ENCODE measurements at regions not wholly inside any gene's neighbourhood (a gene's known extent, or its start where the extent isn't known, plus 50 kb on each side); places are given as distances from the start of the nearest gene placed in this dataset.

DNA sequence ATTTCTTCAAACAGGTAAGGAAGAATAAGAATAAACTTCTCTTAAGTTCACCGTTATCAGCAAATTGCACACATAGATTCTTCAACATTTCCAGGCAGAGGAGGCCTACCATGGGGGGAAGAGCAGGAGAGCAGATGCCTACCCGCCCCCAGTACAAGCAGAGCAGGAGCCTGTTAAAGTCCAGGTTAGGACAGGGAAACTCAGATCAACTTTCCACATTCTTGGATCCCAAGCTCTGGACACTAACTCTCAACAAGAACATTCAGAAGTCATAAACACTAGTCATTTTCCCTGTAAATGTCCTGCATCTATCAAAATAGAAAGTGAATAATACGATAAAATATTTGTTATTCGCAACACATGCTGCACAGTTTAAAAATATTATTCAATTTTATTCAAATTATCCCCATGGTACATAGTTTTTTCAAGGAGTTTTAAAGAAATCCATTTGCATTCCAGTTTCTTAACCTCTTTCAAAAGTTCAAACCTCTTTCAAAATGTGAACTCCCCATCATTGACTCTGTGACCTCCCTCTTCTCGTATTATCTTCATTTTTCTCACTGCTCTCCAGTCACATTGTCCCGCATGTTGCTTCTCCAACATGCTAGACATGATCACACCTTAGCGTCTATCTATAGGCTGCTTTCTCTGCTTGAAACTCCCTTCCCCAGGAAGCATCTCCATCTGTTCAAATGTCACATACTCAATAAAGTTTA, 185.2 kb upstream of the NEIL3 start:
- H3K36me3 Mint-ChIP-seq (ENCODE audit: insufficient read depth, unreplicated experiment), result no peaks in the 10 kb centered on the region
- Histone ChIP-seq H3K4me1 (no peaks in the 10 kb centered on the region), H3K4me3 (ENCODE audit: low read depth, low read length) (no peak overlapping the region), H3K9me3 (no peaks in the 10 kb centered on the region), H3K27me3 (replicated peaks; ENCODE audit: control insufficient read depth, insufficient read depth, low read length) (no peaks in the 10 kb centered on the region), H3K36me3 (ENCODE audit: control insufficient read depth, insufficient read depth, low read length) (no peaks in the 10 kb centered on the region)
- no peaks in the 10 kb centered on the region for H3K9me3 Mint-ChIP-seq (ENCODE audit: unreplicated experiment)
- no peak for DNase-seq
- no peak for TF ChIP-seq CTCF (IDR thresholded peaks at IDR 0.05; ENCODE audit: insufficient read depth in 1 of 2, low read depth in 1 of 2, low read length in 1 of 2, severe bottlenecking in 1 of 2, unreplicated experiment in 1 of 2)
- ChIA-PET POLR2A (no interaction called here), CTCF (no interaction called here)
- no peak overlapping the region for H3K27ac Mint-ChIP-seq (ENCODE audit: unreplicated experiment)
- H3K4me3 Mint-ChIP-seq (ENCODE audit: unreplicated experiment), result no peak overlapping the region
- no TSS peak for BruUV-seq (replicated peaks)
- no peaks in the 10 kb centered on the region for H3K4me1 Mint-ChIP-seq (ENCODE audit: low read depth, unreplicated experiment)
- H3K27me3 Mint-ChIP-seq (ENCODE audit: insufficient read depth, unreplicated experiment), result peaks cover 2% of the 10 kb centered on the region
- intact Hi-C loops (cut with micrococcal nuclease; ENCODE audit: unreplicated experiment), result no loop called here

- ChIA-PET CTCF (no interaction called here), POLR2A (no interaction called here)
- H3K4me1 ChIP-seq, result no peaks in the 10 kb centered on the region
- H3K4me3 ChIP-seq (ENCODE audit: low read depth, low read length), result no peak overlapping the region
- H3K36me3 Mint-ChIP-seq (ENCODE audit: insufficient read depth, unreplicated experiment), result no peaks in the 10 kb centered on the region
- no peak for TF ChIP-seq CTCF (IDR thresholded peaks at IDR 0.05; ENCODE audit: insufficient read depth in 1 of 2, low read depth in 1 of 2, low read length in 1 of 2, severe bottlenecking in 1 of 2, unreplicated experiment in 1 of 2)
- no peak for DNase-seq
- intact Hi-C loops (cut with micrococcal nuclease; ENCODE audit: unreplicated experiment), result no loop called here
- no peaks in the 10 kb centered on the region for H3K27me3 ChIP-seq (replicated peaks; ENCODE audit: control insufficient read depth, insufficient read depth, low read length)
- H3K27me3 Mint-ChIP-seq (ENCODE audit: insufficient read depth, unreplicated experiment), result peaks cover 2% of the 10 kb centered on the region
- no peaks in the 10 kb centered on the region for H3K4me1 Mint-ChIP-seq (ENCODE audit: low read depth, unreplicated experiment)
- no peaks in the 10 kb centered on the region for H3K9me3 Mint-ChIP-seq (ENCODE audit: unreplicated experiment)
- H3K4me3 Mint-ChIP-seq (ENCODE audit: unreplicated experiment), result no peak overlapping the region
- H3K27ac Mint-ChIP-seq (ENCODE audit: unreplicated experiment), result no peak overlapping the region
- no TSS peak for BruUV-seq (replicated peaks)
- no peaks in the 10 kb centered on the region for H3K9me3 ChIP-seq
- no peaks in the 10 kb centered on the region for H3K36me3 ChIP-seq (ENCODE audit: control insufficient read depth, insufficient read depth, low read length)
Measured at GRCh38 chr4:177125656-177126055, 184.0 kb upstream of the NEIL3 start.

DNA sequence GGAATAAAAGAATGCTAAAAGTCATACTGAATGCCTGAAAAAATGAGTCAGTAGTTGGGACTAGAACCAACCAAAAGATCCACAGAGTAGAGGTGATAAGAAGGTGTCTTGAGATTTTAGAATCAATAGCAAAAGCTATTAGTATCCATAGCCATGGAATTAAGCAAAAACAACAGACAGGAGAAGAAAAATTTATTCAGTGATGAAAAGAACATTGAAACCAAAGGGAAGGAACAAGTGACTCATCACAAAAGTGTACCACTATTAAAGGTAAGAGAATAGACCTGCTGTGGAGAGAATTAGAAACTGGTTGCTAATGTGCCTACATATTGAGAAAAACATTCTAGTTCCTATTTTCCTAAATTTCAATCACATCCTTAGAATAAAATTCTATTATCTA, 182.0 kb upstream of the NEIL3 start:
- intact Hi-C loops (cut with micrococcal nuclease; ENCODE audit: unreplicated experiment), result no loop called here
- Histone ChIP-seq H3K27me3 (replicated peaks; ENCODE audit: control insufficient read depth, insufficient read depth, low read length) (no peaks in the 10 kb centered on the region), H3K4me1 (no peaks in the 10 kb centered on the region), H3K4me3 (ENCODE audit: low read depth, low read length) (no peak overlapping the region), H3K36me3 (ENCODE audit: control insufficient read depth, insufficient read depth, low read length) (no peaks in the 10 kb centered on the region), H3K9me3 (no peaks in the 10 kb centered on the region)
- Mint-ChIP-seq H3K27me3 (ENCODE audit: insufficient read depth, unreplicated experiment) (peaks cover 2% of the 10 kb centered on the region), H3K4me3 (ENCODE audit: unreplicated experiment) (no peak overlapping the region), H3K27ac (ENCODE audit: unreplicated experiment) (no peak overlapping the region), H3K4me1 (ENCODE audit: low read depth, unreplicated experiment) (no peaks in the 10 kb centered on the region), H3K9me3 (ENCODE audit: unreplicated experiment) (no peaks in the 10 kb centered on the region), H3K36me3 (ENCODE audit: insufficient read depth, unreplicated experiment) (no peaks in the 10 kb centered on the region)
- CTCF ChIA-PET, result no interaction called here
- TF ChIP-seq CTCF (IDR thresholded peaks at IDR 0.05; ENCODE audit: insufficient read depth in 1 of 2, low read depth in 1 of 2, low read length in 1 of 2, severe bottlenecking in 1 of 2, unreplicated experiment in 1 of 2), result no peak
- BruUV-seq (replicated peaks), result no TSS peak
- no peak for DNase-seq
- POLR2A ChIA-PET, result no interaction called here
